ENCODE measurements at regions not wholly inside any gene's neighbourhood (a gene's known extent, or its start where the extent isn't known, plus 50 kb on each side); places are given as distances from the start of the nearest gene placed in this dataset.

- no peaks in the 10 kb centered on the region; the same call in 1 of the 2 replicates for H3K9me3 ChIP-seq (ENCODE audit: insufficient read depth, low read length)
- TF ChIP-seq YY1 (IDR thresholded peaks at IDR 0.05; ENCODE audit: insufficient read depth, insufficient read length) = no peak
- no peak for TF ChIP-seq SUZ12 (IDR thresholded peaks at IDR 0.05; ENCODE audit: extremely low read depth, insufficient read depth, insufficient read length)
- TF ChIP-seq ZNF274 (IDR thresholded peaks at IDR 0.05; ENCODE audit: low read depth, low read length) = no peak
- H3K27me3 ChIP-seq (ENCODE audit: insufficient read depth, insufficient read length) = no peaks in the 10 kb centered on the region
- no peak overlapping the region for H3K9ac ChIP-seq (ENCODE audit: insufficient read length, low read depth)
- H3K4me3 ChIP-seq (ENCODE audit: insufficient read length, low read depth) = no peak overlapping the region
- DNase-seq (ENCODE audit: low read depth, low spot score) = no peak
- no peaks in the 10 kb centered on the region for H3K36me3 ChIP-seq (ENCODE audit: insufficient read depth, insufficient read length, low read length)
- peaks cover 3% of the 10 kb centered on the region for H3K4me1 ChIP-seq (ENCODE audit: insufficient read depth, insufficient read length)
Measured at GRCh38 chr12:92077530-92077929, 68.1 kb downstream of the BTG1 start.

- no peak overlapping the region for H3K9ac ChIP-seq (ENCODE audit: insufficient read length, low read depth)
- no peaks in the 10 kb centered on the region for H3K27me3 ChIP-seq (ENCODE audit: insufficient read depth, insufficient read length)
- H3K36me3 ChIP-seq (ENCODE audit: insufficient read depth, insufficient read length, low read length) = no peaks in the 10 kb centered on the region
- no peaks in the 10 kb centered on the region; the same call in 1 of the 2 replicates for H3K9me3 ChIP-seq (ENCODE audit: insufficient read depth, low read length)
- no peak for TF ChIP-seq ZNF274 (IDR thresholded peaks at IDR 0.05; ENCODE audit: low read depth, low read length)
- no peak for TF ChIP-seq SUZ12 (IDR thresholded peaks at IDR 0.05; ENCODE audit: extremely low read depth, insufficient read depth, insufficient read length)
- no peak for TF ChIP-seq YY1 (IDR thresholded peaks at IDR 0.05; ENCODE audit: insufficient read depth, insufficient read length)
- no peak overlapping the region for H3K4me3 ChIP-seq (ENCODE audit: insufficient read length, low read depth)
- peaks cover 3% of the 10 kb centered on the region for H3K4me1 ChIP-seq (ENCODE audit: insufficient read depth, insufficient read length)
- DNase-seq (ENCODE audit: low read depth, low spot score) = no peak
Measured at GRCh38 chr12:92076101-92076500, 69.5 kb downstream of the BTG1 start.

- Histone ChIP-seq H3K4me3 (ENCODE audit: insufficient read length, low read depth) (no peak overlapping the region), H3K36me3 (ENCODE audit: insufficient read depth, insufficient read length, low read length) (no peaks in the 10 kb centered on the region), H3K4me1 (ENCODE audit: insufficient read depth, insufficient read length) (peaks cover 3% of the 10 kb centered on the region), H3K9ac (ENCODE audit: insufficient read length, low read depth) (no peak overlapping the region), H3K27me3 (ENCODE audit: insufficient read depth, insufficient read length) (no peaks in the 10 kb centered on the region), H3K9me3 (ENCODE audit: insufficient read depth, low read length) (no peaks in the 10 kb centered on the region; the same call in 1 of the 2 replicates)
- TF ChIP-seq YY1 (IDR thresholded peaks at IDR 0.05; ENCODE audit: insufficient read depth, insufficient read length) (no peak), ZNF274 (IDR thresholded peaks at IDR 0.05; ENCODE audit: low read depth, low read length) (no peak), SUZ12 (IDR thresholded peaks at IDR 0.05; ENCODE audit: extremely low read depth, insufficient read depth, insufficient read length) (no peak)
- DNase-seq (ENCODE audit: low read depth, low spot score) = no peak
Measured at GRCh38 chr12:92075425-92075914, 70.2 kb downstream of the BTG1 start.

- H3K4me1 ChIP-seq (ENCODE audit: insufficient read depth, insufficient read length) = peaks cover 3% of the 10 kb centered on the region
- no peak for TF ChIP-seq ZNF274 (IDR thresholded peaks at IDR 0.05; ENCODE audit: low read depth, low read length)
- no peak for TF ChIP-seq SUZ12 (IDR thresholded peaks at IDR 0.05; ENCODE audit: extremely low read depth, insufficient read depth, insufficient read length)
- TF ChIP-seq YY1 (IDR thresholded peaks at IDR 0.05; ENCODE audit: insufficient read depth, insufficient read length) = no peak
Measured at GRCh38 chr12:92074889-92075288, 70.8 kb downstream of the BTG1 start.

GRCh38 chr12:92073094-92073493 lies 72.6 kb downstream of the BTG1 start:
- H3K4me1 ChIP-seq (ENCODE audit: insufficient read depth, insufficient read length) = peaks cover 3% of the 10 kb centered on the region
- TF ChIP-seq YY1 (IDR thresholded peaks at IDR 0.05; ENCODE audit: insufficient read depth, insufficient read length) (no peak), SUZ12 (IDR thresholded peaks at IDR 0.05; ENCODE audit: extremely low read depth, insufficient read depth, insufficient read length) (no peak), ZNF274 (IDR thresholded peaks at IDR 0.05; ENCODE audit: low read depth, low read length) (no peak)
- no peak overlapping the region for H3K9ac ChIP-seq (ENCODE audit: insufficient read length, low read depth)
- DNase-seq (ENCODE audit: low read depth, low spot score) = no peak
- H3K27me3 ChIP-seq (ENCODE audit: insufficient read depth, insufficient read length) = no peaks in the 10 kb centered on the region
- H3K9me3 ChIP-seq (ENCODE audit: insufficient read depth, low read length) = no peaks in the 10 kb centered on the region; the same call in 1 of the 2 replicates
- no peak overlapping the region for H3K4me3 ChIP-seq (ENCODE audit: insufficient read length, low read depth)
- H3K36me3 ChIP-seq (ENCODE audit: insufficient read depth, insufficient read length, low read length) = no peaks in the 10 kb centered on the region

More at GRCh38 chr12:92074889-92075288, 70.8 kb downstream of the BTG1 start:
- no peak for DNase-seq (ENCODE audit: low read depth, low spot score)
- H3K9me3 ChIP-seq (ENCODE audit: insufficient read depth, low read length) = no peaks in the 10 kb centered on the region; the same call in 1 of the 2 replicates
- no peaks in the 10 kb centered on the region for H3K36me3 ChIP-seq (ENCODE audit: insufficient read depth, insufficient read length, low read length)
- H3K9ac ChIP-seq (ENCODE audit: insufficient read length, low read depth) = no peak overlapping the region
- no peak overlapping the region for H3K4me3 ChIP-seq (ENCODE audit: insufficient read length, low read depth)
- no peaks in the 10 kb centered on the region for H3K27me3 ChIP-seq (ENCODE audit: insufficient read depth, insufficient read length)

- no peaks in the 10 kb centered on the region; the same call in 1 of the 2 replicates for H3K9me3 ChIP-seq (ENCODE audit: insufficient read depth, low read length)
- H3K4me1 ChIP-seq (ENCODE audit: insufficient read depth, insufficient read length) = peaks cover 3% of the 10 kb centered on the region
- no peaks in the 10 kb centered on the region for H3K27me3 ChIP-seq (ENCODE audit: insufficient read depth, insufficient read length)
- TF ChIP-seq YY1 (IDR thresholded peaks at IDR 0.05; ENCODE audit: insufficient read depth, insufficient read length) (no peak), ZNF274 (IDR thresholded peaks at IDR 0.05; ENCODE audit: low read depth, low read length) (no peak), SUZ12 (IDR thresholded peaks at IDR 0.05; ENCODE audit: extremely low read depth, insufficient read depth, insufficient read length) (no peak)
- H3K36me3 ChIP-seq (ENCODE audit: insufficient read depth, insufficient read length, low read length) = no peaks in the 10 kb centered on the region
- no peak overlapping the region for H3K4me3 ChIP-seq (ENCODE audit: insufficient read length, low read depth)
- H3K9ac ChIP-seq (ENCODE audit: insufficient read length, low read depth) = no peak overlapping the region
- no peak for DNase-seq (ENCODE audit: low read depth, low spot score)
Measured at GRCh38 chr12:92072112-92072511, 73.5 kb downstream of the BTG1 start.

- Histone ChIP-seq H3K27me3 (ENCODE audit: insufficient read depth, insufficient read length) (no peaks in the 10 kb centered on the region), H3K36me3 (ENCODE audit: insufficient read depth, insufficient read length, low read length) (no peaks in the 10 kb centered on the region), H3K4me3 (ENCODE audit: insufficient read length, low read depth) (no peak overlapping the region), H3K9ac (ENCODE audit: insufficient read length, low read depth) (no peak overlapping the region), H3K9me3 (ENCODE audit: insufficient read depth, low read length) (no peaks in the 10 kb centered on the region), H3K4me1 (ENCODE audit: insufficient read depth, insufficient read length) (peaks cover 3% of the 10 kb centered on the region)
- no peak for DNase-seq (ENCODE audit: low read depth, low spot score)
- TF ChIP-seq SUZ12 (IDR thresholded peaks at IDR 0.05; ENCODE audit: extremely low read depth, insufficient read depth, insufficient read length) (no peak), YY1 (IDR thresholded peaks at IDR 0.05; ENCODE audit: insufficient read depth, insufficient read length) (no peak), ZNF274 (IDR thresholded peaks at IDR 0.05; ENCODE audit: low read depth, low read length) (no peak)
Measured at GRCh38 chr12:92070864-92071445, 74.7 kb downstream of the BTG1 start.
